ENCODE measurements at regions not wholly inside any gene's neighbourhood (a gene's known extent, or its start where the extent isn't known, plus 50 kb on each side); places are given as distances from the start of the nearest gene placed in this dataset.
"Not testable (repeated sequence)": the region's sequence is repeated elsewhere in the genome, so short reads cannot be mapped to it uniquely, and the experiment has no call there.

DNA sequence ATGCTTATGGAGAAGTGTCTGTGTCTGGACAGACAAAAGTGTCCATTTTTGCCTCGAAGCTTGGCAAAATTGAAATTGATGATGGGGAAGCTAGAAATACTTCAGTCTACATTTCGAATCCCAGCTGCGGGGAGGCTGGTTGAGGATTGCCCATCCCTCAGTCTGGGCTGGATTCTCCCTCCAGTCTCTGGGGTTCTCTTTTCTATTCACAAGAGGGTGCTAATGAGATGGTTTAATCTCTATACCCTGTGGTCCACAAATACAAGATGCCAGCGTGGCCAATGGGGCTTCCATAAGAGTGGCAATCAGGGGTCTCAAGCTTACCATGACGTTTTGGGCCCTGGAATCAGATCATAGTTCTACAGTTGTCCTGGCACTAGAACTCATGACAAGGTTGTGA is 78.9 kb downstream of the GOLGA8T start:
- H3K27ac Mint-ChIP-seq; H3K9ac ChIP-seq (ENCODE audit: low read length); H3K4me1 Mint-ChIP-seq; H3K4me2 ChIP-seq (replicated peaks; ENCODE audit: low read depth, low read length, poor library complexity, severe bottlenecking); H3K27me3 Mint-ChIP-seq; H3K9me3 Mint-ChIP-seq (ENCODE audit: insufficient read depth); H3K27me3 ChIP-seq (replicated peaks in 1 of 4; ENCODE audit: control extremely low read depth in 1 of 4, control insufficient read depth in 3 of 4, insufficient read depth in 4 of 4, low read length in 3 of 4); H3K36me3 ChIP-seq (replicated peaks in 1 of 2; ENCODE audit: control extremely low read depth in 1 of 2, control insufficient read depth in 1 of 2, extremely low read depth in 1 of 2, insufficient read depth in 2 of 2, low read length in 1 of 2); H4K20me1 ChIP-seq (ENCODE audit: control insufficient read depth, insufficient read depth, low read length, poor library complexity, severe bottlenecking); H3K4me3 Mint-ChIP-seq; H3K4me1 ChIP-seq (ENCODE audit: control insufficient read depth in 2 of 2, insufficient read depth in 2 of 2, low read length in 2 of 2); DNase-seq; ATAC-seq (ENCODE audit: low read depth); CTCF ChIA-PET; intact Hi-C loops (cut with micrococcal nuclease); H3K4me3 ChIP-seq (ENCODE audit: control extremely low read depth in 1 of 5, extremely low read depth in 1 of 5, insufficient read depth in 1 of 5, low read depth in 2 of 5, low read length in 4 of 5); H3K79me2 ChIP-seq (ENCODE audit: control insufficient read depth, insufficient read depth, low read length); H3K9me3 ChIP-seq (ENCODE audit: control extremely low read depth in 1 of 3, control insufficient read depth in 2 of 3, insufficient read depth in 1 of 3, low read length in 2 of 3); H2AFZ ChIP-seq (ENCODE audit: insufficient read depth, low read depth, low read length, poor library complexity, severe bottlenecking); H3K27ac ChIP-seq (ENCODE audit: low read length in 2 of 2); POLR2A ChIA-PET: not testable (repeated sequence)
- no CpG with 5 or more reads among the region's 5 CpGs for WGBS (ENCODE audit: insufficient coverage)

DNA sequence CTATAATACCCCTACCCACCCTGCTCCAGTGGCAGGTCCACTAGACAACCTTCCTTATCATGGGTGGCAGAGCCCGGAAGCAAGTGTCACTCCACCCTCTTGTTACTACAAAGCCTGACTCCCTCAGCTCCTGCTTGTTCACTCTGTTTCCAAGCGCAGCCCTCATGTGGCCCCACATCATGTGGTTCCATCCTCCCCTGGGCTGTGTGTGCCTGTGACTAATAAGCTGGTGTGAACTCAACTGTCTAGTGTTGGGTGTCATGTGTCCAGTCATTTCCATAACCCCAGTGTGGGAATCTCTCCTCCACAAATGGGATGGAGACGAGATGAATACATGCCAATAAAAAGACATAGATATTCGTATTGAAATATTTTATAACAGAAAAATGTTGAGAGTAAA is 87.0 kb downstream of the GOLGA8T start:
- H3K27me3 ChIP-seq (replicated peaks in 1 of 4; ENCODE audit: control extremely low read depth in 1 of 4, control insufficient read depth in 3 of 4, insufficient read depth in 4 of 4, low read length in 3 of 4); H3K27ac Mint-ChIP-seq; H3K4me3 Mint-ChIP-seq; H3K27ac ChIP-seq (ENCODE audit: low read length in 2 of 2); H3K4me1 Mint-ChIP-seq; H4K20me1 ChIP-seq (ENCODE audit: control insufficient read depth, insufficient read depth, low read length, poor library complexity, severe bottlenecking); H3K4me2 ChIP-seq (replicated peaks; ENCODE audit: low read depth, low read length, poor library complexity, severe bottlenecking); ATAC-seq (ENCODE audit: low read depth); H3K4me3 ChIP-seq (ENCODE audit: control extremely low read depth in 1 of 5, extremely low read depth in 1 of 5, insufficient read depth in 1 of 5, low read depth in 2 of 5, low read length in 4 of 5); intact Hi-C loops (cut with micrococcal nuclease); H3K9me3 ChIP-seq (ENCODE audit: control extremely low read depth in 1 of 3, control insufficient read depth in 2 of 3, insufficient read depth in 1 of 3, low read length in 2 of 3); H3K4me1 ChIP-seq (ENCODE audit: control insufficient read depth in 2 of 2, insufficient read depth in 2 of 2, low read length in 2 of 2); H3K9ac ChIP-seq (ENCODE audit: low read length); POLR2A ChIA-PET; H3K9me3 Mint-ChIP-seq (ENCODE audit: insufficient read depth); DNase-seq; H3K36me3 ChIP-seq (replicated peaks in 1 of 2; ENCODE audit: control extremely low read depth in 1 of 2, control insufficient read depth in 1 of 2, extremely low read depth in 1 of 2, insufficient read depth in 2 of 2, low read length in 1 of 2); H3K27me3 Mint-ChIP-seq; CTCF ChIA-PET; H2AFZ ChIP-seq (ENCODE audit: insufficient read depth, low read depth, low read length, poor library complexity, severe bottlenecking); H3K79me2 ChIP-seq (ENCODE audit: control insufficient read depth, insufficient read depth, low read length): not testable (repeated sequence)
- no CpG with 5 or more reads among the region's 4 CpGs for WGBS (ENCODE audit: insufficient coverage)

DNA sequence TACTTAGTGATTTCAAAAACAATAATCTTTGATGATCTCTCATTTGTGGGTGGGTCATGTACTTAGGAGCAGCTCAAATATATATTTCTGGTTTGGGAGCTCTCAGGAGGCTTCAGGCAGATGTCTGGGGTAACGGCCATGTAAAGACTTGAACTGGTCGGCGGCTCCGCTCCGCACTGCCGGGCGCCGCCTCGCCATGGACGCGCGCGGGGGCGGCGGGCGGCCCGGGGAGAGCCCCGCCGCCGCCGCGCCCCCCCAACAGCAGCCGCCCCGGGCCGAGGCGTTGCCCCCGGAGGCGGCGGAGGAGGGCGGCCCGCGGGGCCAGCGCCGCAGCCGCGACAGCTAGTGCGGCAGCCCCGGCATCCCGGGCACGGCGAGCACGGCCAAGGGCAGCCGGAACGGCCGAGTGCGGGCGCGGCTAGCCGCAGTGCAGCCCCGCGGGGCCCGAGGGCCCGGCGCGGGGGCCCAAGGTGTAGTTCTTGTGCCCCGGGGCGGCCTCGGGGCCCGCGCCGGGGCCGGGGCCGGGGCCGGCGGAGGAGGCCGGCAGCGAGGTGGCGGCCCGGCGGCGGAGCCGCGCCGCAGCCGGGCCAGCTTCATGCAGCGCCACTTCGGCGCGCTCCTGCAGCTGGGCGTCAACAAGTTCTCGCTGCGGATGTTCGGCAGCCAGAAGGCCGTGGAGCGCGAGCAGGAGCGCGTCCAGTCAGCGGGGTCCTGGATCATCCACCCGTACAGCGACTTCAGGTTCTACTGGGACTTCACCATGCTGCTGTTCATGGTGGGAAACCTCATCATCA is 88.1 kb downstream of the GOLGA8T start:
- H4K20me1 ChIP-seq (ENCODE audit: control insufficient read depth, insufficient read depth, low read length, poor library complexity, severe bottlenecking); ATAC-seq (ENCODE audit: low read depth); H3K27me3 ChIP-seq (replicated peaks in 1 of 4; ENCODE audit: control extremely low read depth in 1 of 4, control insufficient read depth in 3 of 4, insufficient read depth in 4 of 4, low read length in 3 of 4); POLR2A ChIA-PET; H3K9me3 ChIP-seq (ENCODE audit: control extremely low read depth in 1 of 3, control insufficient read depth in 2 of 3, insufficient read depth in 1 of 3, low read length in 2 of 3); H3K27me3 Mint-ChIP-seq; H3K4me1 ChIP-seq (ENCODE audit: control insufficient read depth in 2 of 2, insufficient read depth in 2 of 2, low read length in 2 of 2); H3K4me1 Mint-ChIP-seq; H2AFZ ChIP-seq (ENCODE audit: insufficient read depth, low read depth, low read length, poor library complexity, severe bottlenecking); H3K36me3 ChIP-seq (replicated peaks in 1 of 2; ENCODE audit: control extremely low read depth in 1 of 2, control insufficient read depth in 1 of 2, extremely low read depth in 1 of 2, insufficient read depth in 2 of 2, low read length in 1 of 2); H3K4me3 Mint-ChIP-seq; H3K4me2 ChIP-seq (replicated peaks; ENCODE audit: low read depth, low read length, poor library complexity, severe bottlenecking); H3K4me3 ChIP-seq (ENCODE audit: control extremely low read depth in 1 of 5, extremely low read depth in 1 of 5, insufficient read depth in 1 of 5, low read depth in 2 of 5, low read length in 4 of 5); H3K9me3 Mint-ChIP-seq (ENCODE audit: insufficient read depth); H3K27ac ChIP-seq (ENCODE audit: low read length in 2 of 2); CTCF ChIA-PET; H3K9ac ChIP-seq (ENCODE audit: low read length); H3K79me2 ChIP-seq (ENCODE audit: control insufficient read depth, insufficient read depth, low read length); intact Hi-C loops (cut with micrococcal nuclease); DNase-seq; H3K27ac Mint-ChIP-seq: not testable (repeated sequence)
- 0% methylated on average over 12 of the region's 91 CpGs for WGBS (ENCODE audit: insufficient coverage)

DNA sequence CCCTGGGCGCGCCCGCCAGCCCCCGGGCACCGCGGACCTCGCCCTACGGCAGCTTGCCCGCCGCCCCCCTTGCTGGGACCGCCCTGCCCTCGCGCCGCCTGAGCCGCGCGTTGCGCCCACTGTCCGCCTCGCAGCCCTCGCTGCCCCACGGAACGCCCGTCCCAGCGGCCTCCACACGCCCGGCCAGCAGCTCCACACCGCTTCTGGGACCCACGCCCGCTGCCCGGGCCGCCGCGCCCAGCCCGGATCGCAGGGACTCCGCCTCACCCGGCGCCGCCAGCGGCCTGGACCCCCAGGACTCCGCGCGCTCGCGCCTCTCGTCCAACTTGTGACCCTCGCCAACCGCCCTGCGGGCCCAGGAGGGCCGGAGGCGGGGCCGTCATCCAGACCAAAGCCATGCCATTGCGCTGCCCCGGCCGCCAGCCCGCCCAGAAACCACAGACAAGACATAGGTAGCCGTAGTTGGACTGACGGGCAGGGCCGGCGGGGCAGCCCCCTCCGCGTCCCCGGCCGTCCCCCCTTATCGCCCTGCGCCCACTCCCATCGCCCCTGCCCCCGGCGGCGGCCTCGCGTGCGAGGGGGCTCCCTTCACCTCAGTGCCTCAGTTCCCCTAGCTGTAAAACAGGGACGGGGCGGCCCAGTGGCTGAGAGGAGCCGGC is 90.5 kb downstream of the GOLGA8T start:
- H3K27ac ChIP-seq (ENCODE audit: low read length in 2 of 2); H3K4me1 ChIP-seq (ENCODE audit: control insufficient read depth in 2 of 2, insufficient read depth in 2 of 2, low read length in 2 of 2); H3K4me3 Mint-ChIP-seq; H2AFZ ChIP-seq (ENCODE audit: insufficient read depth, low read depth, low read length, poor library complexity, severe bottlenecking); H3K4me1 Mint-ChIP-seq; H3K79me2 ChIP-seq (ENCODE audit: control insufficient read depth, insufficient read depth, low read length); H3K27me3 Mint-ChIP-seq; H3K36me3 ChIP-seq (replicated peaks in 1 of 2; ENCODE audit: control extremely low read depth in 1 of 2, control insufficient read depth in 1 of 2, extremely low read depth in 1 of 2, insufficient read depth in 2 of 2, low read length in 1 of 2); H3K9me3 ChIP-seq (ENCODE audit: control extremely low read depth in 1 of 3, control insufficient read depth in 2 of 3, insufficient read depth in 1 of 3, low read length in 2 of 3); POLR2A ChIA-PET; ATAC-seq (ENCODE audit: low read depth); CTCF ChIA-PET; H3K4me2 ChIP-seq (replicated peaks; ENCODE audit: low read depth, low read length, poor library complexity, severe bottlenecking); H4K20me1 ChIP-seq (ENCODE audit: control insufficient read depth, insufficient read depth, low read length, poor library complexity, severe bottlenecking); H3K9ac ChIP-seq (ENCODE audit: low read length); intact Hi-C loops (cut with micrococcal nuclease); H3K9me3 Mint-ChIP-seq (ENCODE audit: insufficient read depth); DNase-seq; H3K4me3 ChIP-seq (ENCODE audit: control extremely low read depth in 1 of 5, extremely low read depth in 1 of 5, insufficient read depth in 1 of 5, low read depth in 2 of 5, low read length in 4 of 5); H3K27me3 ChIP-seq (replicated peaks in 1 of 4; ENCODE audit: control extremely low read depth in 1 of 4, control insufficient read depth in 3 of 4, insufficient read depth in 4 of 4, low read length in 3 of 4); H3K27ac Mint-ChIP-seq: not testable (repeated sequence)
- WGBS (ENCODE audit: insufficient coverage) = no CpG with 5 or more reads among the region's 77 CpGs

Data from B cell (primary cell).